Osteoblast (primary cell): ENCODE measurements at regions not wholly inside any gene's neighbourhood (a gene's known extent, or its start where the extent isn't known, plus 50 kb on each side); places are given as distances from the start of the nearest gene placed in this dataset.
"Not testable (repeated sequence)": the region's sequence is repeated elsewhere in the genome, so short reads cannot be mapped to it uniquely, and the experiment has no call there.

Experiments
- DNase-seq: peaks from one replicate; pipeline ENCODE4 v3.0.0; 2011; ENCODE audit warnings: low spot score, mixed read lengths; ENCODE audit not compliant: insufficient read length; ENCODE audit errors: missing footprints
- H2AFZ ChIP-seq: 2 replicates; pipeline ENCODE4 v1.6.0; 2011; ENCODE audit warnings: mild to moderate bottlenecking, low read length
- H3K27ac ChIP-seq: 2 replicates; pipeline ENCODE4 v1.5.1; 2011; ENCODE audit warnings: mild to moderate bottlenecking, low read depth, low read length, moderate library complexity
- H3K27me3 ChIP-seq: 2 replicates; pipeline ENCODE4 v1.6.0; 2012; ENCODE audit warnings: mild to moderate bottlenecking, control low read depth, inconsistent platforms, low read length, moderate library complexity; ENCODE audit not compliant: insufficient read depth
- H3K36me3 ChIP-seq: 2 replicates; pipeline ENCODE4 v1.5.1; 2011; ENCODE audit warnings: mild to moderate bottlenecking, low read length, control low read depth, moderate library complexity; ENCODE audit not compliant: insufficient read depth
- H3K4me1 ChIP-seq: 2 replicates; pipeline ENCODE4 v1.5.1; 2011; ENCODE audit warnings: mild to moderate bottlenecking, low read length, control low read depth, moderate library complexity; ENCODE audit not compliant: insufficient read depth
- H3K4me2 ChIP-seq: 2 replicates; pipeline ENCODE4 v1.6.0; 2011; ENCODE audit warnings: mild to moderate bottlenecking, low read length; ENCODE audit not compliant: insufficient read depth
- H3K4me3 ChIP-seq: fragments of 200-600 bp; sonication (generic); 3 replicates; pipeline ENCODE4 v1.5.1; 2012; ENCODE audit warnings: mild to moderate bottlenecking, low read length, inconsistent platforms; ENCODE audit not compliant: insufficient read depth
- H3K79me2 ChIP-seq: 2 replicates; pipeline ENCODE4 v1.6.0; 2012; ENCODE audit warnings: mild to moderate bottlenecking, low read length, control low read depth, inconsistent platforms; ENCODE audit not compliant: insufficient read depth
- H3K9me3 ChIP-seq: 2 replicates; pipeline ENCODE4 v1.5.1; 2011; ENCODE audit warnings: low read depth, low read length, control low read depth
- H4K20me1 ChIP-seq: 2 replicates; pipeline ENCODE4 v1.6.0; 2012; ENCODE audit warnings: mild to moderate bottlenecking, low read length, control low read depth; ENCODE audit not compliant: insufficient read depth
- TF ChIP-seq, protein P1 (sequence below): IDR thresholded peaks from 2 replicates; pipeline ENCODE4 v1.5.1; 2011; ENCODE audit warnings: mild to moderate bottlenecking, low read depth, low read length, moderate library complexity; ENCODE audit errors: extremely low read depth

GRCh38 chr2:187900021-187900420 lies 345.8 kb upstream of the TFPI start:
- Histone ChIP-seq H4K20me1 (no peaks in the 10 kb centered on the region), H3K9me3 (no peaks in the 10 kb centered on the region), H3K36me3 (no peaks in the 10 kb centered on the region), H3K4me1 (no peaks in the 10 kb centered on the region), H3K27ac (no peak overlapping the region), H3K4me3 (no peak overlapping the region), H2AFZ (no peak overlapping the region), H3K4me2 (no peak overlapping the region), H3K27me3 (no peaks in the 10 kb centered on the region), H3K79me2 (no peaks in the 10 kb centered on the region)
- DNase-seq: no peak
- TF ChIP-seq, protein P1, sequence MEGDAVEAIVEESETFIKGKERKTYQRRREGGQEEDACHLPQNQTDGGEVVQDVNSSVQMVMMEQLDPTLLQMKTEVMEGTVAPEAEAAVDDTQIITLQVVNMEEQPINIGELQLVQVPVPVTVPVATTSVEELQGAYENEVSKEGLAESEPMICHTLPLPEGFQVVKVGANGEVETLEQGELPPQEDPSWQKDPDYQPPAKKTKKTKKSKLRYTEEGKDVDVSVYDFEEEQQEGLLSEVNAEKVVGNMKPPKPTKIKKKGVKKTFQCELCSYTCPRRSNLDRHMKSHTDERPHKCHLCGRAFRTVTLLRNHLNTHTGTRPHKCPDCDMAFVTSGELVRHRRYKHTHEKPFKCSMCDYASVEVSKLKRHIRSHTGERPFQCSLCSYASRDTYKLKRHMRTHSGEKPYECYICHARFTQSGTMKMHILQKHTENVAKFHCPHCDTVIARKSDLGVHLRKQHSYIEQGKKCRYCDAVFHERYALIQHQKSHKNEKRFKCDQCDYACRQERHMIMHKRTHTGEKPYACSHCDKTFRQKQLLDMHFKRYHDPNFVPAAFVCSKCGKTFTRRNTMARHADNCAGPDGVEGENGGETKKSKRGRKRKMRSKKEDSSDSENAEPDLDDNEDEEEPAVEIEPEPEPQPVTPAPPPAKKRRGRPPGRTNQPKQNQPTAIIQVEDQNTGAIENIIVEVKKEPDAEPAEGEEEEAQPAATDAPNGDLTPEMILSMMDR: no peak

- no peaks in the 10 kb centered on the region for H3K27me3 ChIP-seq
- H3K27ac ChIP-seq: no peak overlapping the region
- H3K36me3 ChIP-seq: no peaks in the 10 kb centered on the region
- H3K79me2 ChIP-seq: no peaks in the 10 kb centered on the region
- H3K4me3 ChIP-seq: no peak overlapping the region
- no peaks in the 10 kb centered on the region for H3K4me1 ChIP-seq
- H3K9me3 ChIP-seq: no peaks in the 10 kb centered on the region
- H2AFZ ChIP-seq: no peak overlapping the region
- H4K20me1 ChIP-seq: no peaks in the 10 kb centered on the region
- TF ChIP-seq, protein P1: no peak
- H3K4me2 ChIP-seq: no peak overlapping the region
- DNase-seq: no peak
Measured at GRCh38 chr2:187906021-187906420, 351.8 kb upstream of the TFPI start.

- not testable (repeated sequence) for H4K20me1 ChIP-seq, H3K4me1 ChIP-seq, H3K4me2 ChIP-seq, DNase-seq, H3K27ac ChIP-seq, H2AFZ ChIP-seq, H3K36me3 ChIP-seq, H3K9me3 ChIP-seq, H3K27me3 ChIP-seq, H3K4me3 ChIP-seq, H3K79me2 ChIP-seq
Measured at GRCh38 chr2:187910922-187911321, 356.7 kb upstream of the TFPI start.

- H4K20me1 ChIP-seq: no peaks in the 10 kb centered on the region
- no peaks in the 10 kb centered on the region for H3K9me3 ChIP-seq
- no peaks in the 10 kb centered on the region for H3K4me1 ChIP-seq
- TF ChIP-seq, protein P1: no peak
- H3K27me3 ChIP-seq: no peaks in the 10 kb centered on the region
- no peak overlapping the region for H3K4me2 ChIP-seq
- no peak overlapping the region for H3K4me3 ChIP-seq
- DNase-seq: no peak
- no peaks in the 10 kb centered on the region for H3K79me2 ChIP-seq
- no peaks in the 10 kb centered on the region for H3K36me3 ChIP-seq
- no peak overlapping the region for H3K27ac ChIP-seq
- H2AFZ ChIP-seq: no peak overlapping the region
Measured at GRCh38 chr2:187912950-187913349, 358.7 kb upstream of the TFPI start.
